BLaER1 (cell line): ENCODE measurements at regions not wholly inside any gene's neighbourhood (a gene's known extent, or its start where the extent isn't known, plus 50 kb on each side); places are given as distances from the start of the nearest gene placed in this dataset.

Source experiments
- H3K27ac ChIP-seq: shearing (Covaris generic); formaldehyde crosslinking; 2 replicates; pipeline ENCODE4 v1.8.1; 2022
- H3K27me3 ChIP-seq: shearing (Covaris generic); formaldehyde crosslinking; 2 replicates; pipeline ENCODE4 v1.8.1; 2022
- H3K36me3 ChIP-seq: shearing (Covaris generic); formaldehyde crosslinking; 2 replicates; pipeline ENCODE4 v1.8.1; 2022
- H3K4me1 ChIP-seq: shearing (Covaris generic); formaldehyde crosslinking; 2 replicates; pipeline ENCODE4 v1.8.1; 2022
- H3K4me2 ChIP-seq: shearing (Covaris generic); formaldehyde crosslinking; 2 replicates; pipeline ENCODE4 v1.8.1; 2022
- H3K4me3 ChIP-seq: shearing (Covaris generic); formaldehyde crosslinking; 2 replicates; pipeline ENCODE4 v1.8.1; 2022
- H3K9ac ChIP-seq: shearing (Covaris generic); formaldehyde crosslinking; 2 replicates; pipeline ENCODE4 v1.8.1; 2022
- H3K9me3 ChIP-seq: shearing (Covaris generic); formaldehyde crosslinking; 2 replicates; pipeline ENCODE4 v1.8.1; 2022
- H4K20me1 ChIP-seq: shearing (Covaris generic); formaldehyde crosslinking; 2 replicates; pipeline ENCODE4 v1.8.1; 2022
- Cebpa-rat ChIP-seq: shearing (Covaris generic); IDR thresholded peaks from 2 replicates; pipeline ENCODE4 v1.8.1; 2022

DNA sequence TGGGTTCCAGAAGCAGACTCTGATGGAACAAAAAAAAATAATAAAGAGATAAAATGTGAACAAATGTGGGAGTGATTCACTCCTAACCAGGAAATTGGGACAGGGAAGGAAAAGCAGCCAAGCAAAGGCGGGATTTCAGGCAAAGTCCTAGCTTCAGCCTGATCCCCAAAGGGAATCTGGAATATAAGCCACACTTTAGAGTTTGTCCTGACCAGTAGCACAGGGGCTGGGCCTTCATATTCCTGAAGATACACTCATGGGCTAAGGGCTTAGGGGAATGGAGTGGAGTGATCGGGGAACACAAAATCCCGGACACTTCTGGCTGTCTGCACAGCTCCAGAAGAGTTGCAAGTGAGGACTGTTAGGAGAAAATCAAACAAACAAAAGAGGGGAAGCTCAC, 135.0 kb upstream of the COL8A1 start:
- Histone ChIP-seq H3K9ac (no peak overlapping the region), H3K27ac (no peak overlapping the region), H4K20me1 (no peaks in the 10 kb centered on the region), H3K27me3 (no peaks in the 10 kb centered on the region), H3K4me3 (no peak overlapping the region), H3K4me2 (no peak overlapping the region), H3K36me3 (no peaks in the 10 kb centered on the region), H3K9me3 (no peaks in the 10 kb centered on the region), H3K4me1 (peaks cover 12% of the 10 kb centered on the region)
- TF ChIP-seq Cebpa-rat = no peak

DNA sequence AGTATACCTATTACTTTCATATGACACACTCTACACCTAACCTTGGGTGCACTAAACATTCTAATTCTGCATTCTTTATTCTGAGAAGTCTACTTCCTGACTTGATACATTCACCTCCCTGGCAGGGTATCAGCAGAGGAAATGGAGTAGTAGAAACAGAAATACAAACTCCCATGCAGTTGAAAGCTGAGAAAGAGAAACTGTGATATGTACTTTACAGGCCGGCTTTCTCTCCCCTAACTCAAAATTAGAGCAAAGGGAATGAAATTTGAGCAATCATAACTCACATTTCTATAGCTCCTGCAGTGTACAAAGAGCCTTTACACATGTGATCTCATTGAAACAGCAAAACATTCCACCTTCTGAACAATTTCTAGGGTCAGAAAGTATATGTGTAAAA, 135.5 kb upstream of the COL8A1 start:
- no peak overlapping the region for H3K27ac ChIP-seq

DNA sequence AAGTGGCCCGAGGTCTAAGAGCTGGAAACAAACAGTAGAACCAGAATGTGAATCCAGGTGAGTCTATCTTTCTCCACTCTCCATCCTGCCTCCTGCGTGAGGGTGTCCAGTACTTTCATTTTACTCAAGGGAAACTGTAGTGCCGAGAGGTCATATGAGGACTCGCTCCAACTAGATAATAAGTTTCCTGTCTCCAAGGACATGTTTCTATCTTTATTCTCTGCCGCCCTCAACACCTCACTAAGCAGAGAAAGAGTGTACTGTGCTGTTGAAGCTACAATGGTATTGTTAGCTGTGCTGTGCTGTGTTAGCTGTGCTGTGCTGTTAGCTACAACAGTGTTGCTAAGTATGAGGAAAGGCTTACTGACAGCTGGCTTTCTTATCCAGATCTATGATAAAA, 137.9 kb upstream of the COL8A1 start:
- Histone ChIP-seq H3K27ac (no peak overlapping the region), H3K27me3 (no peaks in the 10 kb centered on the region), H3K9me3 (no peaks in the 10 kb centered on the region), H3K4me3 (no peak overlapping the region), H4K20me1 (no peaks in the 10 kb centered on the region), H3K9ac (no peak overlapping the region), H3K4me2 (no peak overlapping the region), H3K36me3 (no peaks in the 10 kb centered on the region), H3K4me1 (peaks cover 7% of the 10 kb centered on the region)
- TF ChIP-seq Cebpa-rat = no peak

More for the DNA sequence above, 135.5 kb upstream of the COL8A1 start:
- Histone ChIP-seq H3K27me3 (no peaks in the 10 kb centered on the region), H3K36me3 (no peaks in the 10 kb centered on the region), H3K4me1 (peaks cover 12% of the 10 kb centered on the region), H4K20me1 (no peaks in the 10 kb centered on the region), H3K9ac (no peak overlapping the region), H3K9me3 (no peaks in the 10 kb centered on the region), H3K4me3 (no peak overlapping the region), H3K4me2 (no peak overlapping the region)
- no peak for TF ChIP-seq Cebpa-rat

DNA sequence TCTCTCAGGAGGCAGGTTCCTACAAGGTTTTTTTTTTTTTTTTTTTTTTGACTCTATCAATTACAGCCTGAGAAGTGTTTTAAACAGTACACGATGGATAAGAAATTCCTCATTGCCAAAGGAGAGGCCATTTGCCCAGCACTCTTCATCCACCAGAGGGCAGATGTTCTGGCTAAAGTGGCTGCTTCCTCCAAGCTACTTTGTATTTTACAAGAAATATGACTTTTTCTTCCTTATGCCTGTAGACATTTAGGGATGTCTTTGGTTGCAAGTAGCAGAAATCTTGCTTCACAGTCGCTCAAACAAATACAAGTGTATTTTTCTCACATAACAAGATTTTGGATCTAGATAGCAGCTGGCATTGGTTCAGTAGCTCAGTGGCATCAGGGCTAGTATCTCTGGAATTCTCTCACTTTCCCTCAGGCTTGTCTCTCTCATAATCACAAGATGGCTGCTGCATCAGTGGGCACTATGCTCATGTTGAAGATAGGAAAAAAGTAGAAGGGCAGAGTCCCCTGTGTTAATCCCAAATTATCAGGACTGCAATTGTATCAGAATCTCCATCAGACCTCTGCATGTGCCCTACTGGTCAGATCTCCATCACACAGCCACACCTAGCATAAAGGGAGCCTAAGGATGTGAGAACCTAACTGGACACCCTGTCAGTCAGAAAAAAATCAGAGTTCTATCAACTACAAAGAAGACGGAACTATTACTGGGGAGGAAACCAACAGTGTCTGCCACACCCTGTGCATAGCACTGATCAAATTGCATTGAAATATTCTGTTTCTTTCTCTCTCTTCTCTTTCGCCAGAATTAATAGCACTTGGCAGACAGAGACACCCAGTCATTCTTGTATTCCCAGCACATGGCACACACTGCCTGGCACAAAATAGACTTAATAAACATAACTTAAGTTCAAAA, 138.9 kb upstream of the COL8A1 start:
- H3K4me1 ChIP-seq = no peaks in the 10 kb centered on the region
- no peaks in the 10 kb centered on the region for H3K9me3 ChIP-seq
- no peak overlapping the region for H3K9ac ChIP-seq
- H3K4me2 ChIP-seq = no peak overlapping the region
- H4K20me1 ChIP-seq = no peaks in the 10 kb centered on the region
- H3K27me3 ChIP-seq = no peaks in the 10 kb centered on the region
- H3K4me3 ChIP-seq = no peak overlapping the region
- H3K27ac ChIP-seq = no peak overlapping the region
- H3K36me3 ChIP-seq = no peaks in the 10 kb centered on the region
- TF ChIP-seq Cebpa-rat = no peak

DNA sequence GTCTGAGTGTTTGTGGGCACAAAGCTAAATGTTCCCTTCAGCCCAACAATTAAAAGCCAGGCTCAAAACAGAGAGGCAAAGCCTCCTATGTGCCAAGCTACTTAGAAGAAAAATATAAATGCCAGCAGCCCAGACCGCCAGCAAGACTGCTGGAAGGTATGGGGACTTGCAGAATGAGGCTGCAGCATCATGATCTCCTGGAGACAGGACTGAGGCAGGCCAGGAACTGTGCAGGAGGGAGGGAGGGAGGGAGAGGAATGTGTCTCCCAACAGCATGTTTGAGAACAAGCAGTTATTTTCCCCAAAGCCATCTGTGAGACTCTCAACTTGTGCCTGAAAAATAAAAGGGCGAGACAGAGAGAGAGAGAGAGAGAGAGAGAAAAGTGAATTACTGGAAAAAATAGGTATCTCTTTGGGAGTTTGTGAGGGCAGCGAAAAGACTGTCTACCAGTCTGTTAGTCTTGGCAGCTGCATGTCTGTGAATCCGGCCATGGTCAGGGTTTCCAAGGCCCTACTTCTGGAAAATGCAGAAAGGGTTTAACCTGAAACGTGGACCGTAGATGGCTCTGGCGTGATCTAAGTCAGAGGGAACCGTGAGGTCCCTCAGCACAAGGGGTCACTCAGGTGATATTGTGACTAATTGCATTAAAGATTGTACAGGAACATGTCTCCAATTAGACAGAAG, 139.7 kb upstream of the COL8A1 start:
- Histone ChIP-seq H3K4me3 (no peak overlapping the region), H3K4me2 (no peak overlapping the region), H3K27me3 (no peaks in the 10 kb centered on the region), H4K20me1 (no peaks in the 10 kb centered on the region), H3K9ac (no peak overlapping the region), H3K9me3 (no peaks in the 10 kb centered on the region), H3K36me3 (no peaks in the 10 kb centered on the region), H3K27ac (no peak overlapping the region), H3K4me1 (no peaks in the 10 kb centered on the region)
- no peak for TF ChIP-seq Cebpa-rat

DNA sequence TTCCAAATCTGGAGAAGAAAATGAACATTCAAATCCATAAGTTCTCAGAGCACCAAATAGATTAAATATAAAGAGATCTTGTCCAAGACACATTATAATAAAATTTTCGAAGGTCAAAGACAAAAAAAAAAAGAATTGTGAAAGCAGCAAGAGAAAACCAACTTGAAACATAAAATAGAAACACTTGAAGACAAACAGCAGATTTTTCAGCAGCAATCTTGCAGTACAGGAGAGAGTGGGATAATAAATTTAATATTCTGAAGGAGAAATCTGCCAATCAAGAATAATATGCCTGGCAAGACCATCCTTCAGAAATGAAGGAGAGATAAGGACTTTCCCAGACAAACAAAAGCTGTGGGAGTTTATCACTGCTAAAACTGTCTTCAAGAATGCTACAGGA, 150.5 kb upstream of the COL8A1 start:
- H3K4me2 ChIP-seq = no peak overlapping the region
- no peaks in the 10 kb centered on the region for H4K20me1 ChIP-seq
- H3K9ac ChIP-seq = no peak overlapping the region

DNA sequence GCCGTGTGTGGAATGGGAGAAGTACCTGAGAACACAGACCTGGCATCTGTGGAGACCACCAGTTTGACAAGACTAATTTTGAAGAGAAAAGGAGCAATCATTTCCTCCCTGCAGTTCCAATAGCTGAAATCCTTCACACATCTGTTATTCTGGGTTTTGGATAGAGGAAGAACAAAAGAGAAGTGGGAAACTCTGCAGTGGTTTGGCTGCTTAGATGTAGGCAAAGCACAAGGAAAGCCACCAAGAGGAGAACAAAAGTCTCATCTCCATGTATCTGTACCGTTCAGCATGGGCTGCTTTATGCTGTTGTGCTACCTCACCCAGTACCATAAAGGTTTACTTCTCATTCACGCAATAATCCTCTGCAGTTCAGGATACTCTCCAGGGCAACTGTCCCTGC, 153.1 kb upstream of the COL8A1 start:
- Histone ChIP-seq H3K27ac (no peak overlapping the region), H3K4me1 (peaks cover 29% of the 10 kb centered on the region), H3K4me2 (peak overlapping the region; percentile 82), H4K20me1 (no peaks in the 10 kb centered on the region), H3K36me3 (no peaks in the 10 kb centered on the region), H3K9me3 (peaks cover 40% of the 10 kb centered on the region), H3K4me3 (0 out of 2 replicates have a peak overlapping the region, but pooled peaks have one; percentile 13), H3K27me3 (no peaks in the 10 kb centered on the region), H3K9ac (no peak overlapping the region)
- TF ChIP-seq Cebpa-rat = no peak

More for the DNA sequence above, 150.5 kb upstream of the COL8A1 start:
- no peak overlapping the region for H3K27ac ChIP-seq
- no peaks in the 10 kb centered on the region for H3K27me3 ChIP-seq
- peaks cover 29% of the 10 kb centered on the region for H3K4me1 ChIP-seq
- no peaks in the 10 kb centered on the region for H3K36me3 ChIP-seq
- H3K4me3 ChIP-seq = no peak overlapping the region
- no peak for TF ChIP-seq Cebpa-rat
- H3K9me3 ChIP-seq = peaks cover 47% of the 10 kb centered on the region

DNA sequence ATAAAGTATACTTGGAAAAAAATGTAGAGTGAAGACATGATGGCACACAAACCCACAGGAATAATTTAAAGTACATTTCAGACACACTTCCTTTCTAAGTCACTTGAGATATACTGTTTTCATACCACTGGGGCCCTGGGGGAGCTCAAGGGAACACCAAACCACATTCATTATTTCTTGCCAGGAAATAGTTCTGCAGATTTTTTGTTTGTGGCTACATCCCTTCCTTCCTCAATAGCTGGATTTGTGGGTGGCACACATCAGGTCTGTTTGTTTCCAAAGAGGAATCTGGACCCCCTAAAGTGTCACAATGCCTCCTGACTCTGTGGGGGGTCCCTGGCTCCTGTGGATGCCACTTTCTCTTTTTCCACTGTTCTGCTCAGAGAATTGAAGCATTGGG, 153.5 kb upstream of the COL8A1 start:
- Histone ChIP-seq H3K9ac (no peak overlapping the region), H3K4me2 (peak overlapping the region; percentile 82), H3K9me3 (peaks cover 40% of the 10 kb centered on the region), H4K20me1 (no peaks in the 10 kb centered on the region), H3K4me1 (peaks cover 29% of the 10 kb centered on the region), H3K4me3 (no peak overlapping the region), H3K27me3 (no peaks in the 10 kb centered on the region), H3K36me3 (no peaks in the 10 kb centered on the region), H3K27ac (no peak overlapping the region)
- no peak for TF ChIP-seq Cebpa-rat

DNA sequence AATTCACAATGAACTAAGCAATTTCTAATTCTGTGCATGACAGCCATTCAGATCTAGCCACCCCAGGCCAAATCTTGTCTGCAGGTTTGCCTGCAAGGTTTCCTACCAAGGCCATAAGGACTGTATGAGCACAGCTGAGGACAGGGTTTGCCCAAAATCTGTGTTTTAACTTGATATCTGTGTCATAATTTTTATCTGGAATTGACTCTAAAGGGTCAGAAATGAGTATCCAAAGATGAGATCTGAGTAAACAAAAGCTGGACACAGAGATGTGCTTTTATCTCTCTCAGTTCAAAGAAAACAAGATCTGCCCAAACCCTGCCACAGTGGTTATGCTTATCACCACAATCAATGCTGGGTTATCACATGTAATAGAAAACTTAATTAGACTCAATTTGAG, 154.6 kb upstream of the COL8A1 start:
- no peak for TF ChIP-seq Cebpa-rat
- no peaks in the 10 kb centered on the region for H3K36me3 ChIP-seq

DNA sequence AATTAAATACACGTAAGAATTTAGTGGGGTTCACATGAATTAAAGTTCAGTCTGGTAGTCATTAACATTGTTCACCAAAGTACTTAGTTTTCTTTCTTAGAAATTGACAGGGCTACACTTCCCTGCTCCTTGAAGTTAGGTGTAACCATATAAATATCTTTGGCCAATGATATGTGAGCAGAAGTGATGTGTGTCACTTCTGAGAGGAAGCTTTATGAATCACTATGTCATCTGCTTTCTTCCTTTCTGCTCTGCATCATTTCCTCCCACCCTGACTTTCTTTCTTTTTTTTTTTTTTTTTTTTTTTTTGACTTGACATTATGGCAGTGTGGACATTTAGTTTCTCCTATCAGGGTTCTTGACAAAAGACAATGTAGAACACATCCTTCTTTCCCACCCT, 156.2 kb upstream of the COL8A1 start:
- Histone ChIP-seq H3K9me3 (peaks cover 21% of the 10 kb centered on the region), H3K36me3 (no peaks in the 10 kb centered on the region), H3K4me3 (no peak overlapping the region), H3K27ac (no peak overlapping the region), H3K4me2 (no peak overlapping the region), H3K27me3 (no peaks in the 10 kb centered on the region), H3K9ac (no peak overlapping the region), H3K4me1 (peaks cover 29% of the 10 kb centered on the region), H4K20me1 (no peaks in the 10 kb centered on the region)
- no peak for TF ChIP-seq Cebpa-rat

More for the DNA sequence above, 154.6 kb upstream of the COL8A1 start:
- Histone ChIP-seq H4K20me1 (no peaks in the 10 kb centered on the region), H3K4me2 (no peak overlapping the region), H3K27ac (no peak overlapping the region), H3K27me3 (no peaks in the 10 kb centered on the region), H3K4me1 (peaks cover 29% of the 10 kb centered on the region), H3K9me3 (peaks cover 31% of the 10 kb centered on the region), H3K4me3 (no peak overlapping the region), H3K9ac (no peak overlapping the region)
